Fibroblast of lung (primary cell): ENCODE measurements at regions not wholly inside any gene's neighbourhood (a gene's known extent, or its start where the extent isn't known, plus 50 kb on each side); places are given as distances from the start of the nearest gene placed in this dataset.

Experiments used
- EZH2 ChIP-seq: IDR thresholded peaks from 2 replicates; pipeline ENCODE4 v1.5.1; 2012; ENCODE audit warnings: low read length, control low read depth, mild to moderate bottlenecking; ENCODE audit errors: missing control alignments
- TF ChIP-seq, protein P1 (sequence below), 2 donors: IDR thresholded peaks in 1 of 2; conservative IDR thresholded peaks in 1 of 2; 1 replicate in 1 of 2; 2 replicates in 1 of 2; pipeline ENCODE4 v1.5.1; 2011 to 2012; ENCODE audit warnings: low read length in 2 of 2, control low read depth in 1 of 2, inconsistent platforms in 1 of 2, low read depth in 1 of 2, mild to moderate bottlenecking in 1 of 2

- TF ChIP-seq, protein P1, sequence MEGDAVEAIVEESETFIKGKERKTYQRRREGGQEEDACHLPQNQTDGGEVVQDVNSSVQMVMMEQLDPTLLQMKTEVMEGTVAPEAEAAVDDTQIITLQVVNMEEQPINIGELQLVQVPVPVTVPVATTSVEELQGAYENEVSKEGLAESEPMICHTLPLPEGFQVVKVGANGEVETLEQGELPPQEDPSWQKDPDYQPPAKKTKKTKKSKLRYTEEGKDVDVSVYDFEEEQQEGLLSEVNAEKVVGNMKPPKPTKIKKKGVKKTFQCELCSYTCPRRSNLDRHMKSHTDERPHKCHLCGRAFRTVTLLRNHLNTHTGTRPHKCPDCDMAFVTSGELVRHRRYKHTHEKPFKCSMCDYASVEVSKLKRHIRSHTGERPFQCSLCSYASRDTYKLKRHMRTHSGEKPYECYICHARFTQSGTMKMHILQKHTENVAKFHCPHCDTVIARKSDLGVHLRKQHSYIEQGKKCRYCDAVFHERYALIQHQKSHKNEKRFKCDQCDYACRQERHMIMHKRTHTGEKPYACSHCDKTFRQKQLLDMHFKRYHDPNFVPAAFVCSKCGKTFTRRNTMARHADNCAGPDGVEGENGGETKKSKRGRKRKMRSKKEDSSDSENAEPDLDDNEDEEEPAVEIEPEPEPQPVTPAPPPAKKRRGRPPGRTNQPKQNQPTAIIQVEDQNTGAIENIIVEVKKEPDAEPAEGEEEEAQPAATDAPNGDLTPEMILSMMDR (conservative IDR thresholded peaks at IDR 0.05 in 1 of 2, IDR thresholded peaks at IDR 0.05 in 1 of 2; ENCODE audit: low read depth in 1 of 2, low read length in 2 of 2) = no peak
- TF ChIP-seq EZH2 = no peak
Measured at GRCh38 chr1:79196211-79196610, 189.7 kb upstream of the ADGRL4 start.
